Type B pancreatic cell (in vitro differentiated cells): ENCODE measurements at regions not wholly inside any gene's neighbourhood (a gene's known extent, or its start where the extent isn't known, plus 50 kb on each side); places are given as distances from the start of the nearest gene placed in this dataset.

Experiments
- DNase-seq: peaks from one replicate; pipeline ENCODE4 v3.0.0; 2021; ENCODE audit warnings: mixed read lengths; ENCODE audit not compliant: unreplicated experiment; ENCODE audit errors: extremely low spot score
- H3K27ac Mint-ChIP-seq: 2 replicates; pipeline ENCODE4 v1.8.0; 2021; ENCODE audit warnings: mild to moderate bottlenecking, mixed read lengths
- H3K27me3 Mint-ChIP-seq: 2 replicates; pipeline ENCODE4 v1.8.0; 2021; ENCODE audit warnings: mixed read lengths
- H3K36me3 Mint-ChIP-seq: 2 replicates; pipeline ENCODE4 v1.8.0; 2021; ENCODE audit warnings: mixed read lengths
- H3K4me1 Mint-ChIP-seq: one replicate; pipeline ENCODE4 v1.8.0; 2021; ENCODE audit warnings: mixed read lengths; ENCODE audit not compliant: unreplicated experiment
- H3K4me3 Mint-ChIP-seq: 2 replicates; pipeline ENCODE4 v1.8.0; 2021; ENCODE audit warnings: mild to moderate bottlenecking, mixed read lengths
- H3K9me3 Mint-ChIP-seq: 2 replicates; pipeline ENCODE4 v1.8.0; 2021; ENCODE audit warnings: mixed read lengths
- CTCF ChIP-seq: fragments of 200-600 bp; sonication (generic); conservative IDR thresholded peaks from 2 replicates; pipeline ENCODE4 v1.5.0; 2021; ENCODE audit warnings: antibody characterized with exemption, mild to moderate bottlenecking

GRCh38 chr20:4074877-4075455 is 59.6 kb upstream of the RNF24 start:
- no peak overlapping the region for H3K27ac Mint-ChIP-seq
- no peak overlapping the region for H3K4me3 Mint-ChIP-seq
- peaks cover 9% of the 10 kb centered on the region for H3K4me1 Mint-ChIP-seq
- no peaks in the 10 kb centered on the region for H3K9me3 Mint-ChIP-seq
- DNase-seq: peak; percentile 31
- peaks cover 1% of the 10 kb centered on the region for H3K36me3 Mint-ChIP-seq
- no peak for TF ChIP-seq CTCF
- H3K27me3 Mint-ChIP-seq: peaks cover 25% of the 10 kb centered on the region

- peaks cover 25% of the 10 kb centered on the region for H3K27me3 Mint-ChIP-seq
- peak; percentile 32 for DNase-seq
- no peak overlapping the region for H3K4me3 Mint-ChIP-seq
- H3K9me3 Mint-ChIP-seq: no peaks in the 10 kb centered on the region
- peaks cover 9% of the 10 kb centered on the region for H3K4me1 Mint-ChIP-seq
- TF ChIP-seq CTCF: no peak
- H3K36me3 Mint-ChIP-seq: peaks cover 4% of the 10 kb centered on the region
- H3K27ac Mint-ChIP-seq: no peak overlapping the region
Observed at GRCh38 chr20:4073852-4074741, 58.7 kb upstream of the RNF24 start.

- H3K27ac Mint-ChIP-seq: no peak overlapping the region
- TF ChIP-seq CTCF: no peak
- DNase-seq: no peak
Observed at GRCh38 chr20:4071178-4071693, 55.9 kb upstream of the RNF24 start.

GRCh38 chr20:4070323-4071177 is 55.2 kb upstream of the RNF24 start:
- H3K27ac Mint-ChIP-seq: no peak overlapping the region
- no peak for DNase-seq
- H3K9me3 Mint-ChIP-seq: no peaks in the 10 kb centered on the region
- no peak for TF ChIP-seq CTCF
- H3K36me3 Mint-ChIP-seq: peaks cover 4% of the 10 kb centered on the region
- H3K4me3 Mint-ChIP-seq: no peak overlapping the region
- peaks cover 14% of the 10 kb centered on the region for H3K27me3 Mint-ChIP-seq
- H3K4me1 Mint-ChIP-seq: peaks cover 14% of the 10 kb centered on the region

More at GRCh38 chr20:4071178-4071693, 55.9 kb upstream of the RNF24 start:
- Mint-ChIP-seq H3K4me3 (no peak overlapping the region), H3K4me1 (peaks cover 9% of the 10 kb centered on the region), H3K27me3 (peaks cover 18% of the 10 kb centered on the region), H3K36me3 (peaks cover 4% of the 10 kb centered on the region), H3K9me3 (no peaks in the 10 kb centered on the region)

- TF ChIP-seq CTCF: no peak
Observed at GRCh38 chr20:4069751-4070150, 54.4 kb upstream of the RNF24 start.

More at GRCh38 chr20:4069751-4070150, 54.4 kb upstream of the RNF24 start:
- Mint-ChIP-seq H3K4me1 (peaks cover 20% of the 10 kb centered on the region), H3K27ac (no peak overlapping the region), H3K4me3 (no peak overlapping the region), H3K36me3 (peaks cover 4% of the 10 kb centered on the region), H3K27me3 (peaks cover 10% of the 10 kb centered on the region), H3K9me3 (no peaks in the 10 kb centered on the region)
- DNase-seq: no peak
